GM19043 (cell line): ENCODE measurements at regions not wholly inside any gene's neighbourhood (a gene's known extent, or its start where the extent isn't known, plus 50 kb on each side); places are given as distances from the start of the nearest gene placed in this dataset.

Experiments used
- ATAC-seq: cut with Tn5 transposase; IDR thresholded peaks from one replicate; pipeline ENCODE4 v1.9.1; 2021; ENCODE audit warnings: low read depth; ENCODE audit not compliant: unreplicated experiment

GRCh38 chr13:47374741-47375140 is 477.9 kb upstream of the HTR2A start:
- no peak for ATAC-seq

- ATAC-seq: no peak
These were observed 475.9 kb upstream of the HTR2A start for GRCh38 chr13:47372751-47373150.

- ATAC-seq: no peak
These were observed 454.9 kb upstream of the HTR2A start for GRCh38 chr13:47351798-47352197.

- no peak for ATAC-seq
These were observed 453.7 kb upstream of the HTR2A start for GRCh38 chr13:47350334-47351124.

GRCh38 chr13:47349211-47349610 is 452.4 kb upstream of the HTR2A start:
- no peak for ATAC-seq

- no peak for ATAC-seq
These were observed 441.1 kb upstream of the HTR2A start for GRCh38 chr13:47337781-47338507.

GRCh38 chr13:47334173-47334572 is 437.3 kb upstream of the HTR2A start:
- no peak for ATAC-seq

GRCh38 chr13:47332149-47332548 is 435.3 kb upstream of the HTR2A start:
- no peak for ATAC-seq

- no peak for ATAC-seq
These were observed 433.2 kb upstream of the HTR2A start for GRCh38 chr13:47330031-47330430.

- no peak for ATAC-seq
These were observed 431.0 kb upstream of the HTR2A start for GRCh38 chr13:47327861-47328260.

GRCh38 chr13:47326061-47326460 is 429.2 kb upstream of the HTR2A start:
- ATAC-seq: no peak

- no peak for ATAC-seq
These were observed 420.5 kb upstream of the HTR2A start for GRCh38 chr13:47317356-47317755.

GRCh38 chr13:47310401-47310800 is 413.5 kb upstream of the HTR2A start:
- ATAC-seq: no peak

- ATAC-seq: no peak
These were observed 410.1 kb upstream of the HTR2A start for GRCh38 chr13:47306991-47307390.

GRCh38 chr13:47303626-47304025 is 406.8 kb upstream of the HTR2A start:
- no peak for ATAC-seq

GRCh38 chr13:47299304-47299703 is 402.5 kb upstream of the HTR2A start:
- ATAC-seq: no peak

- ATAC-seq: no peak
These were observed 401.7 kb upstream of the HTR2A start for GRCh38 chr13:47298506-47298905.

GRCh38 chr13:47294691-47295090 is 397.8 kb upstream of the HTR2A start:
- no peak for ATAC-seq

GRCh38 chr13:47291107-47291656 is 394.3 kb upstream of the HTR2A start:
- ATAC-seq: no peak

- no peak for ATAC-seq
These were observed 392.7 kb upstream of the HTR2A start for GRCh38 chr13:47289567-47289966.

- ATAC-seq: no peak
These were observed 391.7 kb upstream of the HTR2A start for GRCh38 chr13:47288546-47288945.

- no peak for ATAC-seq
These were observed 390.5 kb upstream of the HTR2A start for GRCh38 chr13:47287291-47287751.
